ENCODE measurements at regions not wholly inside any gene's neighbourhood (a gene's known extent, or its start where the extent isn't known, plus 50 kb on each side); places are given as distances from the start of the nearest gene placed in this dataset.

GRCh38 chr4:12445711-12446235 is 1017.1 kb upstream of the HS3ST1 start:
- TF ChIP-seq POLR2A (IDR thresholded peaks at IDR 0.05): no peak
- TF ChIP-seq CTCF (IDR thresholded peaks at IDR 0.05): no peak

All from right lobe of liver (tissue), 4 donors.